Stimulated activated CD4-positive, alpha-beta T cell treated with anti-CD3 and anti-CD28 coated beads, Interleukin-1b, Interleukin-23, amount 100 ng/mL, for 48 hours (primary cell): ENCODE measurements at regions not wholly inside any gene's neighbourhood (a gene's known extent, or its start where the extent isn't known, plus 50 kb on each side); places are given as distances from the start of the nearest gene placed in this dataset.
"Not testable (repeated sequence)": the region's sequence is repeated elsewhere in the genome, so short reads cannot be mapped to it uniquely, and the experiment has no call there.

Source experiments
- DNase-seq: peaks from one replicate; pipeline ENCODE4 v3.0.0-alpha.2; 2020

GRCh38 chr6:155701342-155701741 lies 245.7 kb upstream of the NOX3 start:
- no peak for DNase-seq

GRCh38 chr6:155695495-155695894 lies 239.9 kb upstream of the NOX3 start:
- no peak for DNase-seq

DNA sequence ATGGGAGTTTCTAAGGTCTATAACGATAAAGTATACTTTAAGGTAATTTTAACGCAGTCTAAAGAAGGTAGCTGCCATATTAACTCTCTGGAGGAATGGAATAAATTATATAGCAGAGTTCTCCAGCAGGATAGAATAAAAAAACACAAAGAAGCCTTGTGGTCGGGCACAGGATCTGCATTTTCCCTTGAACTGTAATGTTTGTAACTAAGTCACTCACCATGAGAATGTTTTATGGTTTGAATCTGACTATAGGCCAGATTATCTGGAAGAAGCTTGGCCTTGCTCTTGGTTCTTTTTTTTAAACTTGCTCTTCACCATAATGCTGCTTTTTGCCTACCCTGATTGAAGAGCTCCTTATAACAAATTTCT lies 238.8 kb upstream of the NOX3 start:
- DNase-seq: no peak

GRCh38 chr6:155693573-155694418 lies 238.2 kb upstream of the NOX3 start:
- DNase-seq: no peak

DNA sequence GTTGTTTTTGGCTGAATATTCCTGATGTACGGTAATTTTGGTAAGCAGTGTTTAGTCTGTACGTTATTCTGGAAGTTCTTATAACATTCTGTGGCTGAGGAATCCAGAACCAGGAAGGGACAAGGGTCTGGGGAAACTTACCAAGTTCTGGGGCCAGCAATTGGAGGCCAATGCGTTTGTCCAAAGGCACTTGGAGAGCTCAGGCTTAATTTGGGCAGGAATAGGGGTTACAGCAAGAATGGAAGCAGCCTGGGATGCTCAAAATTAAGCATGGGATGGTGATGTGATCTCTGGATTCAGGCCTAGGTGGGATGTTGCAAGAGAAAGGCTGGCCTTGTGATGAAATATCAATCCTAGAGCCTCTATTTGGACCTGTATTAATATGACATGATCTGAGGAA lies 235.2 kb upstream of the NOX3 start:
- DNase-seq: no peak

GRCh38 chr6:155687645-155688044 lies 232.0 kb upstream of the NOX3 start:
- DNase-seq: no peak

DNA sequence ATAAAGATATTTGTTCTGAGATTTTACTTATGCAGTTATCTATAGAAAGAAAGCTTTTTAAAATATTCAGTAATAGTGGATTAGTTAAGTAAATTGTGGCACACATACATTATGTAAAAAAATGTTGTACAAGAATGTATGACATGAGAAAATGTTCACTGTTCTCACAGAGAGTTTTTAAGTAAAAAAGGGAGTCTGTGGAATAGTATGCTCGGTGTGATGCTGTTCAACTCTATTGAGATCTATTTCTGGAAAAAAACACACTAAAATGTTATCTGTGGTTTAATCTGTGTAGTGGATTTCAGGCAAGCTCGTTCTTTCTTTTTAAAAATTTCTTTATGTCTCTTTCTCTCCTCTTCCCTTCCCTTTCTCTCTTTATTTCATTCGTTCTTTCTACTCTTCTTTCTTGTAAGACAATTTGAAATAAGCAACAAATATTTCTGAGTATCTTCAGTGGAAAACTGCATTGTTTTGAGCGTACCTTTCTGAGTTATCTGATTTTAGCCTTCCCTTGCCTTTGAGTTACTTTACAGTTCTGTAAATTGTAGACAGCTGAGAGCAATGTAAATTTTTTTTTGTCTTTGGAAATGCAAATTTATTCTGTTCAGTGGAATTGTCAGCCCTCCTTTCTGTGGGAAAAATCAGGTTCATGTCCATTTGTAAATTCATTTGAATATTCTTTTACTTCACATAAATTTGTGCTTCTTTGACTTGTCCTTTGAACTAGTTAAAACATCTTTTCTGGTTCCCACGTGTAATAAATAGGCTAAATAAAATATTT lies 229.0 kb upstream of the NOX3 start:
- no peak for DNase-seq

GRCh38 chr6:155678361-155678760 lies 222.7 kb upstream of the NOX3 start:
- DNase-seq: no peak

GRCh38 chr6:155676346-155676745 lies 220.7 kb upstream of the NOX3 start:
- no peak for DNase-seq

GRCh38 chr6:155670655-155671054 lies 215.0 kb upstream of the NOX3 start:
- DNase-seq: no peak

DNA sequence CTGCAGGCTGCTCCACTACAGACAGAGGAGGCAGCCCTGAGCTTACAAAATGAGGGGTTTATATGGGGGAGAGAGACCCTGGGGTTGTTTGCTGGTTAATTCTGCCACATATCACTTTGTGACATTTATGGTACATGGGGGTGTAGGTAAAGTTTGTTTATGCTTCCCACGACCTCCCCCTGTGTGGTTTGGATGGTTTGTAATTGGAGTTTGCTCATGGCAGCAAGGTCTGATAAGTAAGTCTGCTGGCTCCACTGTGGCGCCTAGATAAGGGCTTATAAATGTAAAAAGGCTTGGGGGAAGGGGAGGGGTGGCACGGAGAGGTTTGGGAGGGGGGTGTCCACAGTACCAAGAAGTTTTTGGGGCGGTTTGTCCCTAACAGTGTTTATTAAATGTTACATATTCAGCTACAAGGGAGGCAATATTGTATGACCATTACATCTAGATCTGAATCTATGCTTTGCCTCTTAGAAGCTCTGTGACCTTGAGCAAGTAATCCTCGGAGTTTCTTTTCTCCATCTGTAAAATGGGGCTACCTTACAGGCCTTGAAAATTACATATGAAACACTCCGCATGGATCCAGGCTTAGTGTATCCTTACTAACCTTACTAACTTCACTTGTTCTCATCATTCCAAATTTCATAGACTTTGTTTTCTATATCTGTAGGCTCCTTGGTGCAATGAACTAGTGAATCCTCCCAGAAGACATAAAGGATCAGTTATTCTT lies 204.8 kb upstream of the NOX3 start:
- DNase-seq: no peak

DNA sequence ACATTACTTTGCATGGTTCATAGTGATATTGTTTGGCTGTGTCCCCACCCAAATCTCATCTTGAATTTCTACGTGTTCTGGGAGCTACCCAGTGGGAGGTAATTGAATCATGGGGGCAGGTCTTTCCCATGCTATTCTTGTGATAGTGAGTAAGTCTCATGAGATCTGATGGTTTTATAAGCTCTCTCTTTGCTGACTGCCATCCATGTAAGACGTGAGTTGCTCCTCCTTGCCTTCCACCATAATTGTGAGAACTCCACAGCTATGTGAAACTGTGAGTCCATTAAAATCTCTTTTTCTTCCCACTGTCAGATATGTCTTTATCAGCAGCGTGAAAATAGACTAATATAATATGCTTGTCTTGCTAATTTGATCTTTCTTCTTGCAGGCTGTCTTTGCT lies 200.4 kb upstream of the NOX3 start:
- no peak for DNase-seq

GRCh38 chr6:155654474-155654873 lies 198.8 kb upstream of the NOX3 start:
- DNase-seq: no peak

- no peak for DNase-seq
Observed at GRCh38 chr6:155648301-155648700, 192.7 kb upstream of the NOX3 start.

DNA sequence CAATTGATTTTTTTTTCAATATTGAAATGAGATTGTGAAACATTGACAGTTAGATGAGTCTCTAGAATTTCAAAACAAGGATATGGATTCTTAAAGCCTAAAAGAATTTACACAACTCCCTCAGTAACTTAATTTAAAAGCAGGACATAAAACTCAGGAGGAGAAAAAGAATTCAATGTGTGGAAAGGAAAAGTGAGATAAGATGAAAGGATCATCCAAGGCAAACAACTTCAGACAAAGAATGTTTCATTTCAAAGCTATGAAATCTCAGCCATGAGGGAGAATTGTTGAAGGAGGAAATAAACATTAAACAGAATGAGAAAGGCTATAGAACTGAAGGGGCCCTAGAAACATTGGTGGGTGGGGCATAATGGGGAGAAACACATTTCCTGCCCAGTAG lies 191.7 kb upstream of the NOX3 start:
- DNase-seq: no peak

- no peak for DNase-seq
Observed at GRCh38 chr6:155646443-155646842, 190.8 kb upstream of the NOX3 start.

GRCh38 chr6:155645325-155645724 lies 189.7 kb upstream of the NOX3 start:
- DNase-seq: no peak

- no peak for DNase-seq
Observed at GRCh38 chr6:155641603-155642002, 186.0 kb upstream of the NOX3 start.

DNA sequence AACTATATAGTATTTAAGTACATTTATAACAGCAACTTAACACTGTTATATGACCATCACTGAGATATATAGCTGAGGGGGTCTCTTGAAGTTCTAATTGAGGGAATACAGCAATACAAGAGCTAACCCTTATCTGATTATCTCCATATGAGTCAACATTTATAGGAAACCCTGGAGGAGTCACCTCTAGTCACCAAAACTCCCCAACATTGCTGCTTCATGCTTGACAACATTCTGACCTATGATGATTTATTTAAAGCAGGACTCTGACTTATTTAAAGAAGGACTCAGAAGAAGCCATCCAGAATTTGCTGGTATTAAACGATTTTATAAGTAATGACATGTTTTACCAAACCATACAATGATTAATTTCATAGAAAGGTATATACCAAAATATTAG lies 182.6 kb upstream of the NOX3 start:
- DNase-seq: no peak

DNA sequence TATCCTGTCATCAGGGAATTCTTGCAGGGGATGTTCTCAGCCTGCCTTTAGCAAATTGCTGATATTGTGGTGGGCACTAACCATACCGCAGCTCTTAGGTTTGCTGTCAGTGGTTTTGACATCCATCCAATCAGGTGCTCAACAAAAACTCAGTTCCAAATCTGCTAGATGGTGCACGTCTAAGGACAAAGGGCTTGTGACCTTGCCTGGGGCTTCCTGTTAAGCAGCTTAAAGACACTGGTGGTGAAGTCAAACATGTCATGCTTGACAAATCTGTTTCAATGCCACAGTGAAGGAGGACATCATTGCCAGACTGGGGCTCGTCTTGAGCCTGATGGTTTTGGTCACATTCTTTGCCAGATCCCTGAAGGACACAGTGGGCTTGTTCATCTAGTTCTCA lies 179.8 kb upstream of the NOX3 start:
- DNase-seq: no peak

- DNase-seq: no peak
Observed at GRCh38 chr6:155630085-155630484, 174.4 kb upstream of the NOX3 start.

DNA sequence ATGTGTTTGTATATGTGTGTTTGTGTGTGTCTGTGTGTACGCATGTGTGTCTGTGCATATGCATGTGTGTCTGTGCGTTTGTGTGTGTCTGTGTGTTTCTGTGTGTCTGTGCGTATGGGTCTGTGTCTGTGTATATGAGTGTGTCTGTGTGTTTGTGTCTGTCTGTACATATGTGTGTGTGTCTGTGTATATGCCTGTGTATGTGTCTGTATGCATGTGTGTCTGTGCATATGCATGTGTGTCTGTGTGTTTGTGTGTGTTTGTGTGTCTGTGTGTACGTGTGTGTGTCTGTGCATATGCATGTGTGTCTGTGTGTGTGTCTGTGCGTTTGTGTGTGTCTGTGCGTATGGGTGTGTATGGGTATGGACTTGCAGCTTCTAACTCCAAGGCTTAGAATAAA lies 174.0 kb upstream of the NOX3 start:
- no peak for DNase-seq

- DNase-seq: peak; percentile 75
Observed at GRCh38 chr6:155628306-155628705, 172.7 kb upstream of the NOX3 start.

- DNase-seq: not testable (repeated sequence)
Observed at GRCh38 chr6:155627722-155628212, 172.1 kb upstream of the NOX3 start.
